HG02759 (cell line): ENCODE measurements at regions not wholly inside any gene's neighbourhood (a gene's known extent, or its start where the extent isn't known, plus 50 kb on each side); places are given as distances from the start of the nearest gene placed in this dataset.
"Not testable (repeated sequence)": the region's sequence is repeated elsewhere in the genome, so short reads cannot be mapped to it uniquely, and the experiment has no call there.

Experiments used
- ATAC-seq: cut with Tn5 transposase; IDR thresholded peaks from one replicate; pipeline ENCODE4 v1.9.1; 2021; ENCODE audit warnings: mild to moderate bottlenecking, moderate library complexity; ENCODE audit not compliant: unreplicated experiment

GRCh38 chr2:4039896-4040295 is 336.5 kb downstream of the DCDC2C start:
- ATAC-seq: no peak

- no peak for ATAC-seq
Measured at GRCh38 chr2:4047961-4048891, 344.9 kb downstream of the DCDC2C start.

GRCh38 chr2:4049463-4049862 is 346.1 kb downstream of the DCDC2C start:
- ATAC-seq: no peak

- ATAC-seq: no peak
Measured at GRCh38 chr2:4053769-4054493, 350.6 kb downstream of the DCDC2C start.

GRCh38 chr2:4066217-4066616 is 362.8 kb downstream of the DCDC2C start:
- ATAC-seq: no peak

GRCh38 chr2:4073026-4073569 is 369.7 kb downstream of the DCDC2C start:
- ATAC-seq: no peak

GRCh38 chr2:4077017-4077416 is 373.6 kb downstream of the DCDC2C start:
- ATAC-seq: no peak

- ATAC-seq: no peak
Measured at GRCh38 chr2:4085186-4085585, 381.8 kb downstream of the DCDC2C start.

GRCh38 chr2:4090668-4091630 is 387.6 kb downstream of the DCDC2C start:
- ATAC-seq: no peak

- no peak for ATAC-seq
Measured at GRCh38 chr2:4091869-4092268, 388.5 kb downstream of the DCDC2C start.

- no peak for ATAC-seq
Measured at GRCh38 chr2:4094743-4095142, 391.4 kb downstream of the DCDC2C start.

- ATAC-seq: no peak
Measured at GRCh38 chr2:4096978-4097766, 393.8 kb downstream of the DCDC2C start.

- no peak for ATAC-seq
Measured at GRCh38 chr2:4098137-4098536, 394.8 kb downstream of the DCDC2C start.

- no peak for ATAC-seq
Measured at GRCh38 chr2:4101936-4102335, 398.6 kb downstream of the DCDC2C start.

GRCh38 chr2:4107179-4107578 is 403.8 kb downstream of the DCDC2C start:
- ATAC-seq: no peak

GRCh38 chr2:4110273-4110672 is 406.9 kb downstream of the DCDC2C start:
- no peak for ATAC-seq

GRCh38 chr2:4115435-4115834 is 412.1 kb downstream of the DCDC2C start:
- not testable (repeated sequence) for ATAC-seq

- ATAC-seq: no peak
Measured at GRCh38 chr2:4122726-4123125, 419.4 kb downstream of the DCDC2C start.

- ATAC-seq: no peak
Measured at GRCh38 chr2:4130651-4131050, 427.3 kb downstream of the DCDC2C start.
